Ascending aorta (tissue), 2 donors: ENCODE measurements at regions not wholly inside any gene's neighbourhood (a gene's known extent, or its start where the extent isn't known, plus 50 kb on each side); places are given as distances from the start of the nearest gene placed in this dataset.
A peak's percentile ranks its signal among the peaks of the same experiment; 100 is the strongest.

ENCODE experiments used
- DNase-seq, 2 donors: peaks; one replicate each; pipeline ENCODE4 v3.0.0-alpha.2; 2019; ENCODE audit warnings: low spot score in 2 of 2
- H3K27ac ChIP-seq, 2 donors: fragments of 200-600 bp; sonication (generic); one replicate each; pipeline ENCODE4 v1.5.1; 2016 to 2017; ENCODE audit warnings: mild to moderate bottlenecking in 1 of 2
- H3K27me3 ChIP-seq: fragments of 200-600 bp; sonication (generic); one replicate; pipeline ENCODE4 v1.5.1; 2017
- H3K36me3 ChIP-seq, 2 donors: fragments of 200-600 bp; sonication (generic); one replicate each; pipeline ENCODE4 v1.5.1; 2016
- H3K4me1 ChIP-seq, 2 donors: fragments of 200-600 bp; sonication (generic); one replicate each; pipeline ENCODE4 v1.5.1; 2016 to 2017; ENCODE audit warnings: mild to moderate bottlenecking in 1 of 2
- H3K4me3 ChIP-seq, 2 donors: fragments of 200-600 bp; sonication (generic); one replicate each; pipeline ENCODE4 v1.5.1; 2016 to 2017; ENCODE audit warnings: mild to moderate bottlenecking in 1 of 2
- H3K9me3 ChIP-seq, 2 donors: fragments of 200-600 bp; sonication (generic); one replicate each; pipeline ENCODE4 v1.5.1; 2016
- CTCF ChIP-seq, 3 experiments: fragments of 200-600 bp in 2 of 3; fragments of 450-650 bp in 1 of 3; sonication (generic) in 2 of 3; IDR thresholded peaks; one replicate each; pipeline ENCODE4 v1.5.1; 2016 to 2019; ENCODE audit warnings: antibody characterized with exemption in 3 of 3, mild to moderate bottlenecking in 1 of 3, moderate library complexity in 1 of 3
- intact Hi-C: fragments of 100-400 bp; cut with DNase I; formaldehyde crosslinking; loops from one replicate; pipeline ENCODE4 v1.15.1; 2023

- Histone ChIP-seq H3K36me3 (no peaks in the 10 kb centered on the region), H3K27ac (peak overlapping the region; percentile 35 to 53), H3K4me3 (no peak overlapping the region), H3K9me3 (no peaks in the 10 kb centered on the region), H3K4me1 (peaks cover 0 to 15% of the 10 kb centered on the region in 2 donors), H3K27me3 (no peaks in the 10 kb centered on the region)
- intact Hi-C loops = no loop called here
- TF ChIP-seq CTCF (IDR thresholded peaks at IDR 0.05) = no peak
- DNase-seq = peak; percentile 54 to 78
These were observed 254.9 kb downstream of the RHOU start for GRCh38 chr1:228989992-228990827.

DNA sequence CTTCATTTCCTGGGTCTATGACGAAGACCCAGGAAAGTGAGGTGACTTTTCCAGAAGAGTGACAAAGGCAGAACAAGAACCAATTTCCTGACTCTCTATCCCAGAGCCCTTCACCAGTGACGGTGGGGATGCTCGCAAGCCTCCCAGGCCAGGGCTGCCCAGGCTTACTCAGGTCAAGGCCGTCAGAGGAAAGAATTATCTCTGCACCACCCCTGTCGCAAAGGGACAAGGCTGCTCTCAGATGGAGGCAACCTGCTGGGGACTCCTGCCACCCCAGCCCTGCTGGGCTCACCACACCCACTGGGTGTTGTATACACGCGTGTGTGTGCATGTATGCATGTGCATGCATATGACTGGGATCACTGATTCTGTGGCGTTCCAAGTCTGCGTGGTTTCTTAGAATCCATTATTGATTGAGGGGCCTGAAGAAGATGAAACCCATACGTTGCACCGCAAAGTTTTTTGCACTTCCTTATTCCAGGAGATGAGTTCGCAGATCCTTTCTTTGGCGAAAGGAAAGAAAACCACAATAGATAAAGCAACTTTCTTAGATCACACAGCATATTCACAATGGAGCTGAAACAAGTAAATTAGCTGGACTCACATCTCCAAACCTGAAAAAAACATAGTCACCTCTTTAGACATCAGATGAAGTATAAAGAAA lies 255.8 kb downstream of the RHOU start:
- Histone ChIP-seq H3K36me3 (no peaks in the 10 kb centered on the region), H3K4me3 (no peak overlapping the region), H3K9me3 (no peaks in the 10 kb centered on the region), H3K27ac (peak overlapping the region; percentile 35 to 53), H3K4me1 (peaks cover 0 to 15% of the 10 kb centered on the region in 2 donors), H3K27me3 (no peaks in the 10 kb centered on the region)
- peak in 1 of 2 donors; percentile 63 for DNase-seq
- intact Hi-C loops = no loop called here
- TF ChIP-seq CTCF (IDR thresholded peaks at IDR 0.05) = no peak

GRCh38 chr1:228992044-228992443 lies 256.8 kb downstream of the RHOU start:
- intact Hi-C loops = no loop called here
- Histone ChIP-seq H3K27me3 (no peaks in the 10 kb centered on the region), H3K27ac (no peak overlapping the region), H3K9me3 (no peaks in the 10 kb centered on the region), H3K4me1 (peaks cover 0 to 7% of the 10 kb centered on the region in 2 donors), H3K36me3 (no peaks in the 10 kb centered on the region), H3K4me3 (no peak overlapping the region)
- TF ChIP-seq CTCF (IDR thresholded peaks at IDR 0.05) = no peak
- no peak for DNase-seq

- DNase-seq = no peak
- Histone ChIP-seq H3K4me1 (peaks cover 0 to 7% of the 10 kb centered on the region in 2 donors), H3K27ac (no peak overlapping the region), H3K27me3 (no peaks in the 10 kb centered on the region), H3K36me3 (no peaks in the 10 kb centered on the region), H3K9me3 (no peaks in the 10 kb centered on the region), H3K4me3 (no peak overlapping the region)
- TF ChIP-seq CTCF (IDR thresholded peaks at IDR 0.05) = no peak
- intact Hi-C loops = no loop called here
These were observed 257.7 kb downstream of the RHOU start for GRCh38 chr1:228992907-228993535.

- intact Hi-C loops = no loop called here
- H3K36me3 ChIP-seq = no peaks in the 10 kb centered on the region
- no peak for TF ChIP-seq CTCF (IDR thresholded peaks at IDR 0.05)
- no peak overlapping the region for H3K27ac ChIP-seq
- H3K4me1 ChIP-seq = peaks cover 0 to 5% of the 10 kb centered on the region in 2 donors
- DNase-seq = no peak
- no peak overlapping the region for H3K4me3 ChIP-seq
- H3K27me3 ChIP-seq = no peaks in the 10 kb centered on the region
- no peaks in the 10 kb centered on the region for H3K9me3 ChIP-seq
These were observed 259.7 kb downstream of the RHOU start for GRCh38 chr1:228994676-228995594.
